H1 (cell line): ENCODE measurements at regions not wholly inside any gene's neighbourhood (a gene's known extent, or its start where the extent isn't known, plus 50 kb on each side); places are given as distances from the start of the nearest gene placed in this dataset.

Source experiments
- CTCF ChIA-PET: fragments of 300-600 bp; sonication (Branson Sonifier 250); formaldehyde crosslinking; loops from one replicate; lab custom pipeline; 2021; ENCODE audit not compliant: partially characterized antibody; lab: Charles Lee
- POLR2A ChIA-PET: fragments of 300-600 bp; sonication (Branson Sonifier 250); formaldehyde crosslinking; loops from one replicate; lab custom pipeline; 2021; ENCODE audit warnings: inconsistent platforms; ENCODE audit not compliant: partially characterized antibody; lab: Charles Lee
- DNase-seq, 2 experiments: peaks; one replicate each; pipeline versions ENCODE4 v3.0.0 to v3.0.0-alpha.2; 2010 to 2022; ENCODE audit warnings: low spot score in 2 of 2, low read depth in 1 of 2, mixed read lengths in 1 of 2
- FAIRE-seq: peaks from 2 replicates; lab custom pipeline; 2011; peaks lifted over from hg19 to GRCh38; lab: Jason Lieb, UNC
- H2AFZ ChIP-seq: 2 replicates; pipeline ENCODE4 v1.8.1; 2012; ENCODE audit warnings: low read length, inconsistent platforms
- H2AK5ac ChIP-seq: 2 replicates; pipeline ENCODE4 v1.6.1; 2013; ENCODE audit warnings: low read depth, low read length
- H2BK120ac ChIP-seq: replicated peaks from 2 replicates; pipeline ENCODE3; 2013; ENCODE audit warnings: low read depth, low read length, inconsistent platforms
- H2BK12ac ChIP-seq: 2 replicates; pipeline ENCODE4 v1.6.1; 2013; ENCODE audit warnings: low read depth, low read length
- H2BK15ac ChIP-seq: 2 replicates; pipeline ENCODE4 v1.6.1; 2013; ENCODE audit warnings: low read length
- H2BK20ac ChIP-seq: 2 replicates; pipeline ENCODE4 v1.6.1; 2013; ENCODE audit warnings: low read length
- H2BK5ac ChIP-seq: 2 replicates; pipeline ENCODE4 v1.6.1; 2013; ENCODE audit warnings: low read depth, low read length
- H3K14ac ChIP-seq: 2 replicates; pipeline ENCODE4 v1.6.1; 2013; ENCODE audit warnings: inconsistent platforms; ENCODE audit not compliant: insufficient read length
- H3K18ac ChIP-seq: 2 replicates; pipeline ENCODE4 v1.6.1; 2013; ENCODE audit warnings: low read length; ENCODE audit errors: extremely low read depth
- H3K23ac ChIP-seq: 2 replicates; pipeline ENCODE4 v1.6.1; 2013; ENCODE audit warnings: inconsistent platforms; ENCODE audit not compliant: insufficient read length
- H3K23me2 ChIP-seq: 2 replicates; pipeline ENCODE4 v1.6.1; 2013; ENCODE audit warnings: low read depth, low read length
- H3K27ac ChIP-seq: 2 replicates; pipeline ENCODE4 v1.6.1; 2011; ENCODE audit warnings: low read depth, low read length, inconsistent platforms
- H3K27me3 ChIP-seq, 4 experiments: replicated peaks in 1 of 4; 1 replicate in 1 of 4; 2 replicates in 3 of 4; pipeline versions ENCODE4 v1.6.1 to v1.8.1; 2011 to 2013; ENCODE audit warnings: low read length in 3 of 4, mild to moderate bottlenecking in 3 of 4, inconsistent platforms in 2 of 4, mixed read lengths in 2 of 4, moderate library complexity in 1 of 4; ENCODE audit not compliant: control insufficient read depth in 3 of 4, insufficient read depth in 3 of 4; ENCODE audit errors: extremely low read depth in 1 of 4
- H3K36me3 ChIP-seq, 4 experiments: 2 replicates each; pipeline versions ENCODE4 v1.6.1 to v1.8.1; 2011 to 2013; ENCODE audit warnings: mild to moderate bottlenecking in 4 of 4, low read length in 3 of 4, moderate library complexity in 2 of 4, control low read depth in 1 of 4, inconsistent platforms in 1 of 4; ENCODE audit not compliant: insufficient read depth in 4 of 4, control insufficient read depth in 2 of 4
- H3K4ac ChIP-seq: replicated peaks from 2 replicates; pipeline ENCODE3; 2013; ENCODE audit warnings: low read length, low read depth, mixed read lengths, inconsistent platforms; ENCODE audit not compliant: insufficient read length
- H3K4me1 ChIP-seq, 4 experiments: replicated peaks in 1 of 4; 1 replicate in 1 of 4; 2 replicates in 3 of 4; pipeline versions ENCODE4 v1.6.1 to v1.8.1; 2011 to 2013; ENCODE audit warnings: low read length in 3 of 4, inconsistent platforms in 2 of 4, mixed read lengths in 1 of 4; ENCODE audit not compliant: insufficient read depth in 4 of 4, control insufficient read depth in 3 of 4
- H3K4me2 ChIP-seq, 2 experiments: 2 replicates each; pipeline versions ENCODE4 v1.6.1 to v1.8.1; 2011 to 2013; ENCODE audit warnings: low read depth in 2 of 2, low read length in 2 of 2, control low read depth in 1 of 2, inconsistent platforms in 1 of 2, mild to moderate bottlenecking in 1 of 2; ENCODE audit not compliant: insufficient read depth in 1 of 2
- H3K4me3 ChIP-seq, 4 experiments: fragments of 200-600, 300-600 bp in 1 of 4; sonication (generic), shearing (Covaris generic), sonication (Bioruptor Twin) in 1 of 4; 2 replicates each; pipeline versions ENCODE4 v1.5.1 to v1.8.1; 2011 to 2016; ENCODE audit warnings: low read length in 4 of 4, low read depth in 3 of 4, control low read depth in 2 of 4, inconsistent platforms in 2 of 4, mild to moderate bottlenecking in 2 of 4, mixed read lengths in 1 of 4, moderate library complexity in 1 of 4; ENCODE audit not compliant: insufficient read depth in 2 of 4; ENCODE audit errors: extremely low read depth in 1 of 4
- H3K56ac ChIP-seq: replicated peaks from 2 replicates; pipeline ENCODE3; 2013; ENCODE audit warnings: low read depth, mild to moderate bottlenecking, mixed read lengths, low read length, inconsistent platforms; ENCODE audit not compliant: insufficient read length
- H3K79me1 ChIP-seq: 2 replicates; pipeline ENCODE4 v1.6.1; 2013; ENCODE audit warnings: low read depth, low read length, control low read depth
- H3K79me2 ChIP-seq, 2 experiments: 2 replicates each; pipeline versions ENCODE4 v1.6.1 to v1.8.1; 2012 to 2013; ENCODE audit warnings: low read length in 2 of 2, mild to moderate bottlenecking in 2 of 2, inconsistent platforms in 1 of 2; ENCODE audit not compliant: insufficient read depth in 2 of 2, control insufficient read depth in 1 of 2
- H3K9ac ChIP-seq, 4 experiments: replicated peaks in 1 of 4; 1 replicate in 1 of 4; 2 replicates in 3 of 4; pipeline versions ENCODE4 v1.6.1 to v1.8.1; 2011 to 2013; ENCODE audit warnings: low read depth in 3 of 4, low read length in 3 of 4, control low read depth in 2 of 4, mild to moderate bottlenecking in 2 of 4, moderate library complexity in 2 of 4, inconsistent platforms in 1 of 4; ENCODE audit errors: extremely low read depth in 1 of 4
- H3K9me3 ChIP-seq, 2 experiments: 2 replicates each; pipeline versions ENCODE4 v1.6.1 to v1.8.1; 2012 to 2013; ENCODE audit warnings: mild to moderate bottlenecking in 2 of 2, moderate library complexity in 2 of 2, control low read depth in 1 of 2, inconsistent platforms in 1 of 2, low read depth in 1 of 2, low read length in 1 of 2, mixed read lengths in 1 of 2; ENCODE audit not compliant: insufficient read depth in 2 of 2
- H4K20me1 ChIP-seq, 2 experiments: replicated peaks in 1 of 2; 2 replicates each; pipeline versions ENCODE3 to v1.8.1; 2011 to 2013; ENCODE audit warnings: inconsistent platforms in 2 of 2, low read length in 2 of 2, mild to moderate bottlenecking in 1 of 2; ENCODE audit not compliant: insufficient read depth in 2 of 2, control insufficient read depth in 1 of 2
- H4K5ac ChIP-seq: 2 replicates; pipeline ENCODE4 v1.6.1; 2013; ENCODE audit warnings: low read length, low read depth, mixed read lengths, inconsistent platforms; ENCODE audit not compliant: insufficient read length
- H4K8ac ChIP-seq: 2 replicates; pipeline ENCODE4 v1.8.0; 2013; ENCODE audit warnings: mild to moderate bottlenecking, moderate library complexity, low read length, inconsistent platforms; ENCODE audit not compliant: insufficient read depth; ENCODE audit errors: extremely low read depth
- H4K91ac ChIP-seq: replicated peaks from 2 replicates; pipeline ENCODE3; 2013; ENCODE audit warnings: low read length, mixed read lengths, inconsistent platforms; ENCODE audit not compliant: insufficient read length
- FOSL1 ChIP-seq: IDR thresholded peaks from 2 replicates; pipeline ENCODE4 v1.6.1; 2011; ENCODE audit warnings: mild to moderate bottlenecking, low read depth, low read length, moderate library complexity; ENCODE audit not compliant: insufficient read depth
- HDAC2 ChIP-seq, 2 experiments: fragments of 300-600 bp in 1 of 2; sonication (generic) in 1 of 2; IDR thresholded peaks; 2 replicates each; pipeline ENCODE4 v1.6.1; 2011 to 2012; ENCODE audit warnings: low read depth in 2 of 2, low read length in 2 of 2, mild to moderate bottlenecking in 2 of 2, moderate library complexity in 2 of 2, borderline replicate concordance in 1 of 2, inconsistent platforms in 1 of 2
- HDAC6 ChIP-seq: IDR thresholded peaks from one replicate; pipeline ENCODE4 v1.7.1; 2012; ENCODE audit warnings: low read depth, mild to moderate bottlenecking, inconsistent platforms, low read length, moderate library complexity
- JUN ChIP-seq: IDR thresholded peaks from 2 replicates; pipeline ENCODE4 v1.6.1; 2011; ENCODE audit warnings: low read depth, mild to moderate bottlenecking, improper control_type of control experiment, low read length
- KDM1A ChIP-seq: fragments of 200-600, 300-600 bp; sonication (generic); IDR thresholded peaks from 2 replicates; pipeline ENCODE4 v1.7.1; 2016; ENCODE audit warnings: mild to moderate bottlenecking, low read length, borderline replicate concordance
- KDM5A ChIP-seq: fragments of 200-600 bp; IDR thresholded peaks from 2 replicates; pipeline ENCODE4 v1.7.1; 2012; ENCODE audit warnings: mild to moderate bottlenecking, low read length, inconsistent platforms, mixed read lengths
- POLR2A ChIP-seq, 2 experiments: IDR thresholded peaks; 1 replicate in 1 of 2; 2 replicates in 1 of 2; pipeline ENCODE4 v1.6.1; 2011; ENCODE audit warnings: low read depth in 2 of 2, low read length in 2 of 2, mild to moderate bottlenecking in 2 of 2; ENCODE audit errors: control extremely low read depth in 1 of 2
- RNF2 ChIP-seq: fragments of 200-900, 300-1000 bp; sonication (generic); IDR thresholded peaks from 2 replicates; pipeline ENCODE4 v1.7.1; 2016; ENCODE audit warnings: borderline replicate concordance, low read depth, mild to moderate bottlenecking, antibody characterized with exemption, low read length; ENCODE audit not compliant: poor library complexity, severe bottlenecking; ENCODE audit errors: missing control alignments
- SIX5 ChIP-seq: IDR thresholded peaks from 2 replicates; pipeline ENCODE4 v1.6.1; 2011; ENCODE audit warnings: mild to moderate bottlenecking, low read depth, low read length
- TAF1 ChIP-seq: IDR thresholded peaks from 2 replicates; pipeline ENCODE4 v1.6.1; 2011; ENCODE audit warnings: mild to moderate bottlenecking, low read depth, low read length
- ZNF274 ChIP-seq: IDR thresholded peaks from 2 replicates; pipeline ENCODE4 v1.7.0; 2012; ENCODE audit warnings: low read length, borderline replicate concordance; ENCODE audit errors: extremely low read depth
- WGBS, 2 experiments: shearing (Covaris generic) in 1 of 2; methylation state at CpG; one replicate each; pipeline versions ENCODE4 v1.1.6 to v1.1.7; 2013 to 2015; ENCODE audit warnings: low lambda C conversion rate in 2 of 2, mixed read lengths in 2 of 2, inconsistent platforms in 1 of 2, low coverage in 1 of 2, missing lambda C conversion rate in 1 of 2; ENCODE audit not compliant: insufficient replicate concordance in 2 of 2, insufficient coverage in 1 of 2, insufficient read length in 1 of 2; ENCODE audit errors: extremely low coverage in 1 of 2, missing lambda C conversion rate in 1 of 2; 5-methylcytosine and 5-hydroxymethylcytosine counted together
- TF ChIP-seq, protein P1 (sequence below), 3 experiments: IDR thresholded peaks; 1 replicate in 2 of 3; 2 replicates in 1 of 3; pipeline versions ENCODE4 v1.5.1 to v1.6.1; 2011; ENCODE audit warnings: low read length in 3 of 3, mild to moderate bottlenecking in 3 of 3, inconsistent platforms in 2 of 3, low read depth in 1 of 3, moderate library complexity in 1 of 3; ENCODE audit not compliant: insufficient read depth in 1 of 3; ENCODE audit errors: control extremely low read depth in 1 of 3

GRCh38 chr3:34198309-34198708, 399.9 kb downstream of the PDCD6IP start:
- WGBS, 2 experiments = 92% methylated on average over 1 of the region's 1 CpG; no CpG with 5 or more reads in 1 of the 2 experiments
- no peaks in the 10 kb centered on the region for H3K4me1 ChIP-seq
- FAIRE-seq = no peak
- H3K4me2 ChIP-seq = no peak overlapping the region
- H3K4ac ChIP-seq = no peak overlapping the region
- no peak overlapping the region for H3K56ac ChIP-seq
- no peak overlapping the region for H3K27ac ChIP-seq
- no peak for TF ChIP-seq RNF2
- TF ChIP-seq HDAC6 = no peak
- no peak for TF ChIP-seq HDAC2 (IDR thresholded peaks at IDR 0.05; ENCODE audit: borderline replicate concordance in 1 of 2, low read depth in 2 of 2, low read length in 2 of 2)
- TF ChIP-seq, protein P1, sequence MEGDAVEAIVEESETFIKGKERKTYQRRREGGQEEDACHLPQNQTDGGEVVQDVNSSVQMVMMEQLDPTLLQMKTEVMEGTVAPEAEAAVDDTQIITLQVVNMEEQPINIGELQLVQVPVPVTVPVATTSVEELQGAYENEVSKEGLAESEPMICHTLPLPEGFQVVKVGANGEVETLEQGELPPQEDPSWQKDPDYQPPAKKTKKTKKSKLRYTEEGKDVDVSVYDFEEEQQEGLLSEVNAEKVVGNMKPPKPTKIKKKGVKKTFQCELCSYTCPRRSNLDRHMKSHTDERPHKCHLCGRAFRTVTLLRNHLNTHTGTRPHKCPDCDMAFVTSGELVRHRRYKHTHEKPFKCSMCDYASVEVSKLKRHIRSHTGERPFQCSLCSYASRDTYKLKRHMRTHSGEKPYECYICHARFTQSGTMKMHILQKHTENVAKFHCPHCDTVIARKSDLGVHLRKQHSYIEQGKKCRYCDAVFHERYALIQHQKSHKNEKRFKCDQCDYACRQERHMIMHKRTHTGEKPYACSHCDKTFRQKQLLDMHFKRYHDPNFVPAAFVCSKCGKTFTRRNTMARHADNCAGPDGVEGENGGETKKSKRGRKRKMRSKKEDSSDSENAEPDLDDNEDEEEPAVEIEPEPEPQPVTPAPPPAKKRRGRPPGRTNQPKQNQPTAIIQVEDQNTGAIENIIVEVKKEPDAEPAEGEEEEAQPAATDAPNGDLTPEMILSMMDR (IDR thresholded peaks at IDR 0.05; ENCODE audit: control extremely low read depth in 1 of 3, insufficient read depth in 1 of 3, low read depth in 1 of 3, low read length in 3 of 3) = no peak
- TF ChIP-seq FOSL1 = no peak
- TF ChIP-seq TAF1 = no peak
- TF ChIP-seq SIX5 = no peak
- TF ChIP-seq KDM5A = no peak
- TF ChIP-seq ZNF274 = no peak
- no peak for TF ChIP-seq KDM1A
- TF ChIP-seq POLR2A (IDR thresholded peaks at IDR 0.05; ENCODE audit: control extremely low read depth in 1 of 2, low read depth in 2 of 2, low read length in 2 of 2) = no peak
- no peak for TF ChIP-seq JUN
- H3K14ac ChIP-seq = no peak overlapping the region
- no peaks in the 10 kb centered on the region for H3K79me2 ChIP-seq
- no peak overlapping the region for H2BK5ac ChIP-seq
- no peak overlapping the region for H2BK120ac ChIP-seq
- no peak overlapping the region for H2BK20ac ChIP-seq
- H4K20me1 ChIP-seq = no peaks in the 10 kb centered on the region
- no peak overlapping the region for H3K9ac ChIP-seq
- H3K9me3 ChIP-seq = no peaks in the 10 kb centered on the region
- H3K4me3 ChIP-seq = no peak overlapping the region
- H3K27me3 ChIP-seq = no peaks in the 10 kb centered on the region
- 0 out of 2 replicates have a peak overlapping the region, but pooled peaks have one; percentile 16 for H2AFZ ChIP-seq
- DNase-seq = no peak
- no peaks in the 10 kb centered on the region for H3K23me2 ChIP-seq
- CTCF ChIA-PET = interaction anchor here (1.0 to 1.5 kb wide), 2 partner anchors 9 to 92 kb away, joined by 3 to 4 read pairs; no protein-coding TSS in a partner anchor
- no peak overlapping the region for H2BK12ac ChIP-seq
- no peak overlapping the region for H3K23ac ChIP-seq
- H3K79me1 ChIP-seq = no peaks in the 10 kb centered on the region
- POLR2A ChIA-PET = interaction anchor here (0.6 kb wide), 1 partner anchor 135 kb away, joined by 3 read pairs; no protein-coding TSS in a partner anchor
- no peak overlapping the region for H2BK15ac ChIP-seq
- H3K18ac ChIP-seq = no peak overlapping the region
- H4K91ac ChIP-seq = no peak overlapping the region
- H3K36me3 ChIP-seq = no peaks in the 10 kb centered on the region
- no peak overlapping the region for H4K8ac ChIP-seq
- H4K5ac ChIP-seq = no peak overlapping the region
- no peak overlapping the region for H2AK5ac ChIP-seq
